ENCODE measurements at regions not wholly inside any gene's neighbourhood (a gene's known extent, or its start where the extent isn't known, plus 50 kb on each side); places are given as distances from the start of the nearest gene placed in this dataset.
"Not testable (repeated sequence)": the region's sequence is repeated elsewhere in the genome, so short reads cannot be mapped to it uniquely, and the experiment has no call there.

- peaks cover 0 to 6% of the 10 kb centered on the region in 2 donors for H3K4me1 ChIP-seq
- no peaks in the 10 kb centered on the region for H3K9me3 ChIP-seq
- DNase-seq (ENCODE audit: low spot score in 2 of 2) = no peak
- H3K4me3 ChIP-seq = no peak overlapping the region
- H3K27me3 ChIP-seq = no peaks in the 10 kb centered on the region
- intact Hi-C loops (cut with DNase I) = no loop called here
- H3K27ac ChIP-seq = no peak overlapping the region
- no peaks in the 10 kb centered on the region for H3K36me3 ChIP-seq
- TF ChIP-seq, protein P1, sequence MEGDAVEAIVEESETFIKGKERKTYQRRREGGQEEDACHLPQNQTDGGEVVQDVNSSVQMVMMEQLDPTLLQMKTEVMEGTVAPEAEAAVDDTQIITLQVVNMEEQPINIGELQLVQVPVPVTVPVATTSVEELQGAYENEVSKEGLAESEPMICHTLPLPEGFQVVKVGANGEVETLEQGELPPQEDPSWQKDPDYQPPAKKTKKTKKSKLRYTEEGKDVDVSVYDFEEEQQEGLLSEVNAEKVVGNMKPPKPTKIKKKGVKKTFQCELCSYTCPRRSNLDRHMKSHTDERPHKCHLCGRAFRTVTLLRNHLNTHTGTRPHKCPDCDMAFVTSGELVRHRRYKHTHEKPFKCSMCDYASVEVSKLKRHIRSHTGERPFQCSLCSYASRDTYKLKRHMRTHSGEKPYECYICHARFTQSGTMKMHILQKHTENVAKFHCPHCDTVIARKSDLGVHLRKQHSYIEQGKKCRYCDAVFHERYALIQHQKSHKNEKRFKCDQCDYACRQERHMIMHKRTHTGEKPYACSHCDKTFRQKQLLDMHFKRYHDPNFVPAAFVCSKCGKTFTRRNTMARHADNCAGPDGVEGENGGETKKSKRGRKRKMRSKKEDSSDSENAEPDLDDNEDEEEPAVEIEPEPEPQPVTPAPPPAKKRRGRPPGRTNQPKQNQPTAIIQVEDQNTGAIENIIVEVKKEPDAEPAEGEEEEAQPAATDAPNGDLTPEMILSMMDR (IDR thresholded peaks at IDR 0.05) = no peak
Measured at GRCh38 chr6:170006071-170006899, 254.9 kb downstream of the ERMARD start.

DNA sequence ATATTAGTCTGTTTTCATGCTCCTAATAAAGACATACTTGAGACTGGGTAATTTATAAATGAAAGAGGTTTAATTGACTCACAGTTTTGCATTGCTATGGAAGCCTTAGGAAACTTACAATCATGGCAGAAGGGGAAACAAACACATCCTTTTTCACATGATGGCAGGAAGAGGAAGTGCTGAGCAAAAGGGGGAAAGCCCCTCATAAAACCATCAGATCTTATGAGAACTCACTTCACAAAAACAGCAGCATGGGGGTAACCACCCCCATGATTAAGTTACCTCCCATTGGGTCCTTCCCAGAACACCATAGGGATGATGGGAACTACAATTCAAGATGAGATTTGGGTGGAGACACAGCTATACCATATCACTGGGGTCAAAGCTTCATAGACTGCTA is 254.2 kb downstream of the ERMARD start:
- TF ChIP-seq, protein P1 (IDR thresholded peaks at IDR 0.05) = no peak
- peaks cover 0 to under 1% of the 10 kb centered on the region in 2 donors for H3K4me1 ChIP-seq
- no peaks in the 10 kb centered on the region for H3K36me3 ChIP-seq
- DNase-seq (ENCODE audit: low spot score in 2 of 2) = no peak
- no peaks in the 10 kb centered on the region for H3K9me3 ChIP-seq
- H3K27ac ChIP-seq = no peak overlapping the region
- no peak overlapping the region for H3K4me3 ChIP-seq
- intact Hi-C loops (cut with DNase I) = no loop called here
- no peaks in the 10 kb centered on the region for H3K27me3 ChIP-seq

DNA sequence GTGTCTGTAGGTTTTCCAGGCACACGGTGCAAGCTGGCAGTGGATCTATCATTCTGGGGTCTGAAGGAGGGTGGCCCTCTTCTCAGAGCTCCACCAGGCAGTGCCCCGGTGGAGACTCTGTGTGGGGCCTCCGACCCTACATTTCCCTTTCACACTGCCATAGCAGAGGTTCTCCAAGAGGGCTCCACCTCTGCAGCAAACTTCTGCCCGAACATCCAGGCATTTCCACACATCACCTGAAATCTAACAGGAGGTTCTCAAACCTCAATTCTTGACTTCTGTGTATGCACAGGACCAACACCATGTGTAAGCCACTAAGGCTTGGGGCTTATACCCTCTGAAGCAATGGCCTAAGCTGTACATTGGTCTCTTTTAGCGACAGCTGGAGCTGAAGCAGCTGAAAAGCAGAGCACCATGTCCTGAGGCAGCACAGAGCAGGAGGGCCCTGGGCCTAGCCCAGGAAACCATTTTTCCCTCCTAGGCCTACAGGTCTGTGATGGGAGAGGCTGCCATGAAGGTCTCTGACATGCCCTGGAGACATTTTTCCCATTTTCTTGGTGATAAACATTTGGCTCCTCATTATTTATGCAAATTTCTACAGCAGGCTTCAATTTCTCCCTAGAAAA is 253.3 kb downstream of the ERMARD start:
- TF ChIP-seq, protein P1 (IDR thresholded peaks at IDR 0.05) = no peak
- H3K4me3 ChIP-seq = no peak overlapping the region

DNA sequence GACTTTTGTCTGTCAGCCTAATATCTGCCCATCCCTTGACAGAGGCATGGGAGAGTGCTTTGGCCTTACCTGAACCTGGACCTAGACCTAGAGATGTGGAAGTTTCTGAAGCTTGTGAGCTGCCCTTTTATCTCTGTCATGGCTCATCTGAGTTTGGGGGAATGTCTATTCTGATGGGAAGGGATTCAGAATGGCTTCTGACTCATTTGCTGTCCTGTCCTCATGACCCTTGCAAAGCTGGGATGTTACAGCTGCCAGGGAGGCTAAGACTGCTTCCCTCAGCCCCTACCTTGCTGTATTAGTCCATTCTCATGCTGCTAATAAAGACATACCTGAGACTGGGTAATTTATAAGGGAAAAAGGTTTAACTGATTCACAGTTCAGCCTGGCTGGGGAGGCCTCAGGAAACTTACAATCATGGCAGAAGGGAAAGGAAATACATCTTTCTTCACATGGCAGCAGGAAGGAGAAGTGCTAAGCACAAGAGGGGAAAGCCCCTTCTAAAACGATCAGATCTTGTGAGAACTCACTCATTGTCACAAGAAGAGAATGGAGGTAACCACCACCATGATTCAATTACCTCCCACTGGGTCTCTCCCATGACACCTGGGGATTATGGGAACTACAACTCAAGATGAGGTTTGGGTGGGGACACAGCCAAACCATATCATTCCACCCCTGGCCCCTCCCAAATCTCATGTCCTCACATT is 252.2 kb downstream of the ERMARD start:
- Histone ChIP-seq H3K36me3 (no peaks in the 10 kb centered on the region), H3K4me3 (no peak overlapping the region), H3K27me3 (no peaks in the 10 kb centered on the region), H3K27ac (no peak overlapping the region), H3K4me1 (no peaks in the 10 kb centered on the region), H3K9me3 (no peaks in the 10 kb centered on the region)
- TF ChIP-seq, protein P1 (IDR thresholded peaks at IDR 0.05) = no peak
- DNase-seq (ENCODE audit: low spot score in 2 of 2) = no peak
- intact Hi-C loops (cut with DNase I) = no loop called here

More for the DNA sequence above, 253.3 kb downstream of the ERMARD start:
- no peak for DNase-seq (ENCODE audit: low spot score in 2 of 2)
- Histone ChIP-seq H3K4me1 (no peaks in the 10 kb centered on the region), H3K36me3 (no peaks in the 10 kb centered on the region), H3K27me3 (no peaks in the 10 kb centered on the region), H3K9me3 (no peaks in the 10 kb centered on the region), H3K27ac (no peak overlapping the region)
- intact Hi-C loops (cut with DNase I) = no loop called here

GRCh38 chr6:170003027-170003426 is 251.6 kb downstream of the ERMARD start:
- Histone ChIP-seq H3K4me3 (no peak overlapping the region), H3K27me3 (no peaks in the 10 kb centered on the region), H3K27ac (no peak overlapping the region), H3K36me3 (no peaks in the 10 kb centered on the region), H3K9me3 (no peaks in the 10 kb centered on the region), H3K4me1 (no peaks in the 10 kb centered on the region)
- TF ChIP-seq, protein P1 (IDR thresholded peaks at IDR 0.05) = no peak
- DNase-seq (ENCODE audit: low spot score in 2 of 2) = no peak
- intact Hi-C loops (cut with DNase I) = no loop called here

DNA sequence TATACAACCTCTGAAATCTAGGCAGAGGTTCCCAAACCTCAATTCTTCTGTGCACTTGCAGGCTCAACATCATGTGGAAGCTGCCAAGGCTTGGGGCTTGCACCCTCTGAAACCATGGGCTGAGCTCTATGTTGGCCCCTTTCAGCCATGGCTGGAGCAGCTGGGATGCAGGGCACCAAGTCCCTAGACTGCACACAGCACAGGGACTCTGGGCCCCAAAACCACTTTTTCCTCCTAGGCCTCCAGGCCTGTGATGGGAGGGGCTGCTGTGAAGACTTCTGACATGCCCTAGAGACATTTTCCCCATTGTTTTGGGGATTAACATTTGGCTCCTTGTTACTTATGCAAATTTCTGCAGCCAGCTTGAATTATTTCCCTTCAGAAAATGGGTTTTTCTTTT is 250.4 kb downstream of the ERMARD start:
- H3K27me3 ChIP-seq; H3K36me3 ChIP-seq; H3K4me1 ChIP-seq; H3K9me3 ChIP-seq; intact Hi-C loops (cut with DNase I); H3K27ac ChIP-seq; H3K4me3 ChIP-seq: not testable (repeated sequence)
- peak in 1 of 2 donors; percentile 22 for DNase-seq (ENCODE audit: low spot score in 2 of 2)
